GM12892 (cell line): ENCODE measurements at regions not wholly inside any gene's neighbourhood (a gene's known extent, or its start where the extent isn't known, plus 50 kb on each side); places are given as distances from the start of the nearest gene placed in this dataset.
"Not testable (repeated sequence)": the region's sequence is repeated elsewhere in the genome, so short reads cannot be mapped to it uniquely, and the experiment has no call there.

Experiments used
- DNase-seq: peaks from one replicate; pipeline ENCODE4 v3.0.0; 2011; ENCODE audit not compliant: insufficient read length
- FAIRE-seq: peaks from 2 replicates; lab custom pipeline; 2011; peaks lifted over from hg19 to GRCh38; lab: Jason Lieb, UNC
- POLR2A ChIP-seq: IDR thresholded peaks from 2 replicates; pipeline ENCODE4 v1.6.1; 2011; ENCODE audit warnings: low read depth, low read length, control low read depth
- POLR2AphosphoS5 ChIP-seq: IDR thresholded peaks from 2 replicates; pipeline ENCODE4 v1.6.1; 2011; ENCODE audit warnings: low read depth, low read length, control low read depth
- TAF1 ChIP-seq: IDR thresholded peaks from 2 replicates; pipeline ENCODE4 v1.6.1; 2011; ENCODE audit warnings: low read depth, mild to moderate bottlenecking, control low read depth, low read length, borderline replicate concordance

DNA sequence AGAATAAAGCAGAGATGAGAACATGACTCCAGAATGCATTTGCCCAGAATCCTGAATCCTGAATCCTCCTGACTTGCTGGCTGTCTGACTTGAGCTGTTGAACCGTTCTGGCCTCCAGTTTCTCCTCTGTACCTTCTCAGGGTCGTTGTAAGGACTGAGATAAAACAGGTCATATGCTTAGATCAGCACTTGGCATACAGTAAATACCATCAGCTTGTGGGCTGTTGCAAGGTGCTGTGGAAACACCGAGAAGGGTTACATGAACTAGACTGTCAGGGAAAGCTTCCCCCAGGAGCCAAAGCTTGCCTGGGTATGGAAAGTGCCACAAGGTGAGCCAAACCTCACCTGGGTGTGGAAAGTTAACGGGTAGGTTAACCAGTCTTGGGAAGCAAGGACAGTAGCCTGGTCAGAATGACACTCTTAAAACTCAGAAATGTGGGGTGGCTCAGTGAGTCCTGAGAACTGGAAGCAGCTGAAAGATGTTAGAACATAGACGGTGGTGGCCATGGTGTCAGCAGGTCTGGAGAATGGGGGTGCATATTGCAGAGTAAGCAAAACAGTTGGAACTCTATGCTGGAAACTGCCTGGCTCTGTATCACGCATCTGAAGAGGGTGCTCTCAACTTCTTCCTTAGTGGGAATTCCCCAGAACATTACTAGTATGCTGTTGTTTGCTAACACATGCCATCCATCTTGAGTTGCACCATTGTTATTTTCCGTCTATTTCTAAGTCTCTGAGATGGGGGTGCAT is 105.3 kb upstream of the DYRK2 start:
- DNase-seq, result no peak
- TF ChIP-seq POLR2AphosphoS5 (no peak), POLR2A (no peak), TAF1 (no peak)
- no peak for FAIRE-seq

DNA sequence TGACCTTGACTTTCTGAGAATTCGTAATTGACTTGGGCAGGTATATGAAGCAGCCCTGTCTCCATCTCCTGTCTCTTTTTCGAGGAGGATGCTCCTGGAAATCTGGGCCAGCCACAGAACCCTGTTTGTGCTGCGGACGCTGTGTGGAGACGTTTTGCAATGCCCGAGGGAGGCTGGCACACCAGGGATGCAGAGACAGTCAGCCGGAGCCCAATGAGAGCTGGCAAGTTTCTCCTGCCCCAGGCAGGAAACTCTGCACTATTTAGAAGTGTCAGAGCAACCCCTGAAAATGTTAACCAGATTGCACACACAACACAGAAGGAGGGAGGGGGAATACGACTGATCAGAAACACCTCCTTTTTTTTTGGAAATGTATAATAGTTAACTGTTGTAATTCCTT is 103.2 kb upstream of the DYRK2 start:
- FAIRE-seq, result no peak
- TF ChIP-seq POLR2A (no peak), TAF1 (no peak), POLR2AphosphoS5 (no peak)
- no peak for DNase-seq

GRCh38 chr12:67546746-67547145 is 101.8 kb upstream of the DYRK2 start:
- FAIRE-seq (no peak), DNase-seq (no peak)
- no peak for TF ChIP-seq TAF1

GRCh38 chr12:67555075-67555717 is 93.3 kb upstream of the DYRK2 start:
- not testable (repeated sequence) for DNase-seq, FAIRE-seq

DNA sequence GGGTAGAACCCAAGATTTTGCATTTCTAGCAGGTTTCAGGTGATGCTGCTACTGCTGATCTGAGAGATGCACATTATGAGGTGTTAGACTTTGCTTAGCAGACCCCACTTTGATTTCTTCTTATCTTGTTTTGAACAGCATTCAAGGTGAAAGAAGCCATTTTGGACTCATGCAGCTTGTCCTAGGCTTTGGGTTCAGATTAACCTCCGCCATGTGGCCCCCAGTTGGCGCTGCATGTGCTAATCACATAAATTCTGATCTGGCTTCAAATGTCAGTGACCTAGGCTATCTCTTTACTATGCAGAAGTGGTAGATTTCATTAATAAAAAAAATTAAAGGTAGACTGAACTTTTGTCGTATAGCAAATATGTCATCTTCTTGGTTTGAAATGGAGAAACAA is 89.8 kb upstream of the DYRK2 start:
- TF ChIP-seq POLR2A, result no peak
- TF ChIP-seq POLR2AphosphoS5, result no peak
- no peak for TF ChIP-seq TAF1
- DNase-seq (no peak), FAIRE-seq (no peak)

DNA sequence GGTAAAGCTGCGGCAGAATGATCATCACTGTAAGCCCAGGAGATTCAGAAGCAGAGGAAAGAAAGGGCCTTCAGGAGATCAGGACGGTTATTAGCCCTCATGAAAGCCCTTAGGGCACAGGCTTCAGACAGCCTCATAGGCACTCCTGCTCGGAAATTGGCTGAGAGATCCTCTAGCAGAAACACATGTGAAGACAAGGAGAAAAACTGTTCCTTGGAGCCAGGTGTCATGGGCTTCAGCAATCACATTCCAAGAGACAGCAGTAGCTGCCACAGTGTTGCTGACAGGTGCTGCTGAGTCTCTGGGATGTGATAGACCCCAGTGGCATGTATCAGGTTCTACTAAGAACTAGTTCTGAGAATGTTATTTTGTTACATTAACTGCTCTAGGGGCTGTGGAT is 88.8 kb upstream of the DYRK2 start:
- DNase-seq (no peak), FAIRE-seq (no peak)
- TF ChIP-seq POLR2AphosphoS5 (no peak), TAF1 (no peak), POLR2A (no peak)

DNA sequence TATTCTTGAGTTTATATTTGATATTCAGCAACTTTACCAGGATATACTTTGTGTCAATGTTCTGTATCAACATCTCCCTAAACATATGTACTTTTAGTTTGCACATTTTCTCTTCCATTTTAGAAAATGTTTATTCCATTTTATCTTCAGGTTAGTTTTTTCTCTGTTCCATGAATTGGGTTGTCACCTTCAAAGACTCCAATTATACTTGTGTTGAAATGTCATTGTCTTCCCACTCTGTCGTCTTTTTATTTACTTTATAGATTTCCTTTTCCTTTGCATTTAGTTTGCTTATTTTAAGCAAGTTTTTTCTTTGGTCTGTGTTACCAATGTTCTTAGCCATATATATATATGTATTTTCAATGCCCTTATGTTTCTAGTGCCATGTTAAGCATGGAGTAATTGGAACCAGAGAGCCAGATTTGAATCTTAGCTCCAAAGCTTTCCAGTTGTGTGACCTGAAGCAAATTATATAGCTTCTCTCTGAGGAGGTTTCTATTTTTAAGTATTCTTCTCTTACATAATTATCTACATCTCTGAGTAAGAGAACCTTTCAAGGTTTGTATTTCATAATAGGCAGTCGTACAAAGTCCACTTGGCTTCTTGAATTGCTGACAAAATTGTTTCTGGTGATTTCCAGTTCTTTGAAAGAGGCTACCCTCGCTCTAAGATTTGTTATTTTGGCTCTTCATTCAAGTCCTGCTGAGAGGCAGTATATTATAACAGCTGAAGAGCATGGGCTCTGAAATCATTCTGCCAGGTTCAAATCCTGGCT is 85.8 kb upstream of the DYRK2 start:
- FAIRE-seq (no peak), DNase-seq (no peak)
- TF ChIP-seq POLR2AphosphoS5 (no peak), TAF1 (no peak), POLR2A (no peak)

- FAIRE-seq (no peak), DNase-seq (no peak)
- TF ChIP-seq POLR2AphosphoS5 (no peak), TAF1 (no peak), POLR2A (no peak)
Measured at GRCh38 chr12:67568055-67568454, 80.5 kb upstream of the DYRK2 start.

DNA sequence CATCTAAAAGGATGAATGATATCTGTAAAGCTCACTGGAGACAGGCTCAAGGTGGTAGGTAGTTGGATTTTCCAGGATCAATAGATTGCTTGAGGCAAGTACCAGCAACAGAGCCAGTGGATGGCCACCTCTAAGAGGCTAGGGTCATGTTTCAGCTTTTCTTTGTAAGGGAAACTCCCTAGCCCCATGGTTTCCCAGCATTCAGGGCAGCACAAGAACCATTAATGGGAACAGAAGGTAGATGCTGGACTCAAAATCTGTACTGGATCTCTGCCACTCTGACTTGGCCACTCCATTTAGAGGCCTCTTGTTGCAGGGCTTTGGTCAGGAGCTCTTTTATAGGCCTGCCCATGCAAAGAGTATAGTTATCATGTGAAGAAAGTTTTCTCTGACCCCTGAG is 76.1 kb upstream of the DYRK2 start:
- no peak for FAIRE-seq
- no peak for DNase-seq
- TF ChIP-seq POLR2A, result no peak
- no peak for TF ChIP-seq POLR2AphosphoS5
- TF ChIP-seq TAF1, result no peak

DNA sequence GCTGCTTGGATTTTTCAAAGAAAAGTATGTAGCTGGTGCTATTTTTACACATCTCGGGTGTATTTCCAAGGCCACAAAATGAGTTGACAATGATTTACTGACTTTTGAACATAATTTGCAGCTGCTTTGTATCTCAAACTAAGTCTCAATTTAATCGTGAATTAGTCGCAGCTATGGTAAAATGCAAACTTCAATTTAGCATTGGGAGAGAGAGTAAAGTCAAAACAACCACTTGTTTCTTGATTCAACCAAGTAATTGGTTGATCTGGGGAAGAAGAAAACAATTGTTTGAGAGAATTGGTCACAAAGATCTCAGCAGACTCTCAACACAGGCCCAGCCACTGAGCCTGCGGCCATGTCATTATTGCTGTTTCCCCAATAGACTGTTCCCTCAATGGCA is 75.0 kb upstream of the DYRK2 start:
- FAIRE-seq (no peak), DNase-seq (no peak)
- TF ChIP-seq TAF1 (no peak), POLR2AphosphoS5 (no peak), POLR2A (no peak)

- TF ChIP-seq TAF1, result no peak
- no peak for TF ChIP-seq POLR2AphosphoS5
- TF ChIP-seq POLR2A, result no peak
- DNase-seq (no peak), FAIRE-seq (no peak)
Measured at GRCh38 chr12:67578976-67579661, 69.4 kb upstream of the DYRK2 start.
